B cell (primary cell): ENCODE measurements at regions not wholly inside any gene's neighbourhood (a gene's known extent, or its start where the extent isn't known, plus 50 kb on each side); places are given as distances from the start of the nearest gene placed in this dataset.

Experiments used
- CTCF ChIP-seq: fragments of 200-600 bp; IDR thresholded peaks from one replicate; pipeline ENCODE4 v1.8.0; 2022; ENCODE audit warnings: antibody characterized with exemption, mild to moderate bottlenecking
- EZH2 ChIP-seq: IDR thresholded peaks from 2 replicates; pipeline ENCODE4 v1.6.1; 2012; ENCODE audit warnings: borderline replicate concordance, low read depth, mild to moderate bottlenecking, moderate library complexity, low read length; ENCODE audit not compliant: insufficient read depth, poor library complexity, severe bottlenecking

DNA sequence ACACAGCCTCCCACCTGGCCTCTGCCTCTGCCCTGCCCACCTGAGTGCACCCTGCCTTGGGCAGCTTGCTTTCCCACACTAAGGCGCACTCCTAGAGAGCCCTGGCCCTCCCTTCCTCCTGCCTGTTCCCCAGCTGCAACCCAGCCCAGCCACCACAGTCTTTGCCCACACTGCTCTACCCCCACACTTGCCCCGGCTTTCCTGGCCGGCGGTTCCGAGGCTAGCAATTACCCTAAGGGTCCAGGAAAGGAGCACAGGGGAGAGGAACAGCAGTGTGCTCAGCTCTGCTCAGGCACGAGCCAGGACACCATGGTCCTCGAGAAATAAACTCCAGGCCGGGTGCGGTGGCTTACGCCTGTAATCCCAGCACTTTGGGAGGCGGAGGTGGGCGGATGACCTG lies 237.8 kb upstream of the RAB6C start:
- no peak for TF ChIP-seq CTCF
- no peak for TF ChIP-seq EZH2
